ENCODE measurements at regions not wholly inside any gene's neighbourhood (a gene's known extent, or its start where the extent isn't known, plus 50 kb on each side); places are given as distances from the start of the nearest gene placed in this dataset.
"Not testable (repeated sequence)": the region's sequence is repeated elsewhere in the genome, so short reads cannot be mapped to it uniquely, and the experiment has no call there.

DNA sequence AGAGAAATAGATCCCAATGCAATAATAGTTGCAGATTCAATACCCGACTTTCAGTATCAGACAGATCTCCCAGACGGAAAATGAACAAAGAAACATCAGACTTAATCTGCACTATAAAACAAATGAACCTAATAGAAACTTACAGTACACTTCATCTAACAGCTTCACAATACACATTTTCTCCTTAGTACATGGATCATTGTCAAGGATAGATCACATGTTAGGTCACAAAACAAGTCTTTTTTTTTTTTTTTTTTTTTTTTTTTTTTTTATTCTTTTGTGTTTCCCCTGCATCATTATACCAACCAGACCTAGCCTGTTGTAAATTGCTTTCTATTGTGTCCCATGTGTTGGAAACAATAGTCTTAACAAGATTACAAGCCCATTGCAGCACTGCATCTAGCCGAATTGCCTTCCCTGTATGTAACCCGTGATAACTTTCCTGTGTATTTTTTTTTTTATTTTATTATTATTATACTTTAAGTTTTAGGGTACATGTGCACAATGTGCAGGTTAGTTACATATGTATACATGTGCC, 134.0 kb upstream of the MAD2L1 start:
- DNase-seq (ENCODE audit: low read depth): not testable (repeated sequence)

DNA sequence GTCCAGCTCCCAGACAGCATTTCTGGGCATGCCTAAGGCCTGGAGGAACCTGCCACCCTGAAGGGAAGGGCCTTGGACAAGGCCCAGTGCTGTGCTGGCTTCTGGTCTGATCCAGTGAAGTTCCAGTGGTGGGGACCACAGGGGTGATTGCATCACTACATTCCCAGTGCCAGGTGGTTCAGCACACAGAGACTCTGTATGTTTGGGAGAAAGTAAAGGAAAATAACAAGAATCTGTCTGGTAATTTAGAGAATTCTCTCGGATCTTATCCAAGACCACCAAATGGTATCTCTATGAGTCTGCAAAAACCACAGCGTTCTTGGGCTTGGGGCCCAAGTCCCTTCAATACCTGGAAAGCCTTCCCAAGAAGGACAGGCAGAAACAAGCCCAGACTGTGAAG, 131.8 kb upstream of the MAD2L1 start:
- DNase-seq (ENCODE audit: low read depth): no peak

DNA sequence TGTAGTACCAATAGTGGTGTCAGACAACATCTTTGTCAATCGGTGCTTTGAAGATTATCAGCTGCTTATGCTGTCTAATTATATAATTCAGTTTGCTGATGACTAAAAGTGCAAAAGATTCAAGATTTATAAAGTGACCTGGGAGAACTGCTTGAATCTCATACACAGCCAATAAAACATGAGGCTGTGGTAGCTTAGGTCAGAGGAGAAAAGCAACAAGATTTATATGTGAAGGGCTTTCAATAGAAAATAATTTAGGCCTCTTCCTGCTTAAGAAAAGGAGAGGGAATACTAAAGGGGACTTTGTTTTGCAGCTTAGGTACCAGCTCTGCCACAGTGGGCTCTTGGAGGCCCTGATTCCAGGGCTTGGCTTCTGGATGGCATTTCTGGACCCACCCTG, 111.0 kb upstream of the MAD2L1 start:
- no peak for DNase-seq (ENCODE audit: low read depth)

DNA sequence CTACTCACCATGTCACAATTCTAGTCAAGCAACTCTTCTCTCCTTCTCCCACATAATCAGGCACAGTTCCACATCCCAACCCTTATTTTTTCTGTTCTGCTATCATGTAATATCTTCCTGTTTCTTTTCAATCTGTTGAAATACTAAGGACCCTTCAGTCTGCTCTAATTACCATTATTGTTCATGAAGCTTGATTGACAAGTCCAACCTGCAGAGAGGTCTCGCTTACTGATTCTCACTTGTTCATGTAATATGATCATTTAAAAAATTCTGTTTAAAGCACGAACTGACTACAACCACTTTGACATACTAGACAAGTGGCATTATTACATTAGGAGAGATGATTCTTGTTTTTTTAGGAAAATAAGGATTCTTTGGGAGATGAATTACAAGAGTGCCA, 108.6 kb upstream of the MAD2L1 start:
- DNase-seq (ENCODE audit: low read depth): no peak

GRCh38 chr4:120163895-120164294, 97.2 kb upstream of the MAD2L1 start:
- no peak for DNase-seq (ENCODE audit: low read depth)

DNA sequence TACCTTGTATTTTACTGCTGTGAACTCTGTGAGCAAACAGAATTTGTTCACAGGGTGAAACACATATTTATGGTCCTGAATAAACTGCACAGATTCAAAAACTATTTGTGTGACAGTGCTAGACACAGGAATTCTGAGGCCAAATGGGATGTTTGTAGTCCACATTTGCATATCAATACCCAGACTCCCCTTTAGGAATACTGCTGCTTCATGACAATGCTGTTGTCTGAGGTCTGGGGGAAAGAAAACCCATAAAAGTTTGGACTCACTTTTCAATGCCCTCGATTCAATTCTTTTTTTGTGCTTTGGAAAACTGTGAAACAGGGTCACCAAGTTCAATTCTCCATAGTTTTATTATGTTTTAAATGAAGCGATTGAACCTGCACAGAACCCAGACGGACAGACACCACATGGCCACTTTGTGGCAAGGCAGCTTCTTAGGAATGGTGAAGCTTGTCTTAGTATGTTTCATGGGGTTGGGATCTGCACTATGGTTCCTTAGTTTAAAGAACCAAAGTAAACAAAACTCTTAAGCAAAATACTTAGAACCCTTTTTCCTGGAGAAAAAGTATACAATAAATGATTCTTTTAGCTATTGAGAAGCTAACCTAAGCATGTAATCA, 92.3 kb upstream of the MAD2L1 start:
- DNase-seq (ENCODE audit: low read depth): no peak

DNA sequence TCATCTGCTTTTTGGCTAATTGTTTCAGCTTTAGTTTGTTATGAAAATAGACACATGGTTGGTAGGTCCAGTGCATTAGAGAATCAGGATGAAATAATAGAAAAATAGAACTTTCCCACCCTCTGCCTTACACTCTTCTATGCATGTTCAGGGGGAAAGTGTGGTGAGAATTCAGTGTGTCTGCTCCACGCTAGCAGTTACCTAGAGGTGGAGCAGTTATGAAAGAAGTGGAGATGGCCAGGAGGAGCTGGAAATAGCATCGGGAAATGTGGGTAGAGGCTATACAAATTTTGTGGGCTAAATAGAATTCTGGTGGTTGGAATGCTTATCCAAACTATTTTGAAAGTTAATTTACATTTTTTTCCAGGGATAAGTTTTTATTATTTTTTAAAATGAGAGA, 91.4 kb upstream of the MAD2L1 start:
- no peak for DNase-seq (ENCODE audit: low read depth)

- peak; percentile 45 for DNase-seq (ENCODE audit: low read depth)
Observed at GRCh38 chr4:120156120-120156718, 89.6 kb upstream of the MAD2L1 start.

DNA sequence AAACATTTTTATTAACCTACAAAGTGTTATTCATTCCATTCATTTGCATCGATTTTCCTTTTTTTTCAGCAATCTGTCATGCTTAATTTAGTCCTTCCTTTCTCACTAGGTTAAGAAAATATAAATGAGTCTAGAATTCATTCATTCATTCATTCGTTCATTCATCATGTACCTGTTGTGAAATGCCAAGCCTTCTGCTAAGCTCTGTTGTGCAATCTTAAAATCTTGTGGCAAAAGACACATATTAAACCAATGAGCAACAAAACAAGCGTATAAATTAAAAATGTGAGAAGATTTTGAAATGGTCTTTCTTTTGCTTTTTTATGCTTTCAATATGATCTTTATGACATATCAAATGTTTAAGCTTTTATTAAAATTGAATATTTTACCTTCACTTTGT, 88.6 kb upstream of the MAD2L1 start:
- DNase-seq (ENCODE audit: low read depth): no peak

- no peak for DNase-seq (ENCODE audit: low read depth)
Observed at GRCh38 chr4:120144634-120145033, 78.0 kb upstream of the MAD2L1 start.

- DNase-seq (ENCODE audit: low read depth): no peak
Observed at GRCh38 chr4:120144041-120144440, 77.4 kb upstream of the MAD2L1 start.

DNA sequence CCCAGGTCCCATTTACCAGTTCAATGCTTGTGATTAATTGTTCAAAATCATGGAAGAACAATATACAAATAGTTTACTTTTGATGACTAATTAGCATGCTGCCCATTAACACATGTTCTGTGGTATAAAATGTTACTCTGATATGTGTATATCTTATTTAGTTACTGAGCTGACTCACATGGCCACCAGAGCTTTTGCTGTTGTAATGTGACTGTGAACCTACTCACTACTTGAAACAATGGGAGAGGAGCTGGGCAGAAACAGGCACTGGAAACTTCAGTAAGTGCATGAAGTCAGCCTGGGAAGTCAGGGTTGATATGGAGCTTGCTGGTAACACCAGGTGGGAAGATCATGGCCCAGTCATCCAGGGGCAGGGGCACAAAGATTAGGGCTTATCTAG, 72.7 kb upstream of the MAD2L1 start:
- DNase-seq (ENCODE audit: low read depth): no peak

DNA sequence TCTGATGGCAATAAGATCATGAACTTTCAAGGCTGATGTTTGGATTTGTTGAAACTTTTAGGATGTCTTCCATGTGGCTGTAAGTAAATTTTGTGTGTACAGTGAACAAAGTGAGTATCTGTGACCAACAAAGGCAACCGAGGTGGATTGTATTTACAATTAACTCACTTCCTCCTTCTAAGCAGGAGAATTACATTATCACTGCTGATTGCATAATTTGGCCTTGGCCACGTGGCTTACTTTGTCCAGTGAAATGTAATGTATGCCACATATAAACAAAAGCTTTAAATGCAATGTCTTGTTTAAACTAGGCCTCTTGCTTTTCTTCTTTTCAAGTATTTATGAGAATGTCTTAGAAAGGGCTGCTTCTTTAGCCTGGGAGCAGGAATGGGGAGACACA, 66.3 kb upstream of the MAD2L1 start:
- DNase-seq (ENCODE audit: low read depth): no peak

DNA sequence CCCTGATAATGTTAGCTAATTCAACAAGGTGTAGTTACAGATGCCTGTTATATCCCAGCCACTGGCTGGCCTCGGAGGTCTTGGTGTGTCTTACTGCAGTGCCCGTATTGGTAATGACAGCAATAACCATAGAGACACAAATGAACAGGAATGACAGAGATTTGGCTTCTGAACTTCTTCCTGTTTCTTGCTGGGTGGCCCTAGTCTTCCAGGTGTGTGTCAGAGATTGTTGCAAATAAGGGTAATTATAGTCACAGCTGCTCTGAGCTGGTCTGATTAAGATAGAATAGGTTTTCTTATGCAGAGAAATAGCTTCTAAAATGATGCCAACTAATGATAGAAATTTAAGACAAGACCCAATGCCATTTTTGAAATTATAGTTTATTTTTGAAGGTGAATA, 64.1 kb upstream of the MAD2L1 start:
- no peak for DNase-seq (ENCODE audit: low read depth)

All from RPMI7951 (cell line).